ENCODE measurements at regions not wholly inside any gene's neighbourhood (a gene's known extent, or its start where the extent isn't known, plus 50 kb on each side); places are given as distances from the start of the nearest gene placed in this dataset.

DNA sequence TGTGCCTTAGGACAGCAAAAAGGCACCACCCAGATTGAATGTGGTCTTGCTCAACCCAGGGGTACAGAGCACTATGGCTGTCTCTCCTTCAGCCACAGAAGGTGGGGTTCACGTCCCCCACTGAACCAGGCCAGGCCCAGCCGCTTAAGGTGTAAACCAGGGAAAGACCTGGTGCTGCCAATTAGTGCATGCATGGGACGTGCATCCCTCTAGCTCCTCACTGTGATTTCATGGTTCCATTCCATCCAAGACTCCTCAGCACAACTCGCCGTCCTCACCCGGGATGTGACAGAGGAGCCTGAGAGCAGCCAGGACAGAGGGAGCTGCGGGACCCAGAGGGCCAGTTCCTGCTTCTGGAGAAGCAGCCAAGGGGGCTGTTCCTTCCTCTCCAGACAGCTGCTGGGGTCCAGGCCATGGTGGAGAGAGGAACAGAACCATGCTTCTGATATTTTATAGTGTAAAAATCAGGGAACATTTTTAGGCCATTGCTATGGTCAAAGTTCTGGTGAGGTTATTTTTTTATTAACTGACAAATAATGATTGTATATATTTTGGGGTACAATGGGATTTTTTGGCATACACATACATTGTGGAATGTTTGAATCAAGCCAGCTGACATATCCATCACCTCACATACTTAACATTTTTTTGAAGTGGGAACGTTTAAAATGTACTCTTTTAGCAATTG lies 492.2 kb upstream of the B3GAT1 start:
- Histone ChIP-seq H3K4me1 (ENCODE audit: insufficient read depth) (no peaks in the 10 kb centered on the region), H3K27me3 (no peaks in the 10 kb centered on the region), H3K36me3 (no peaks in the 10 kb centered on the region), H3K4me3 (no peak overlapping the region), H3K27ac (no peak overlapping the region), H3K9me3 (no peaks in the 10 kb centered on the region)
- intact Hi-C loops (cut with DNase I): no loop called here
- no peak for DNase-seq
- 72 to 75% (median 73%) methylated on average over 8 of the region's 8 CpGs for WGBS, 3 donors
- TF ChIP-seq, protein P1, sequence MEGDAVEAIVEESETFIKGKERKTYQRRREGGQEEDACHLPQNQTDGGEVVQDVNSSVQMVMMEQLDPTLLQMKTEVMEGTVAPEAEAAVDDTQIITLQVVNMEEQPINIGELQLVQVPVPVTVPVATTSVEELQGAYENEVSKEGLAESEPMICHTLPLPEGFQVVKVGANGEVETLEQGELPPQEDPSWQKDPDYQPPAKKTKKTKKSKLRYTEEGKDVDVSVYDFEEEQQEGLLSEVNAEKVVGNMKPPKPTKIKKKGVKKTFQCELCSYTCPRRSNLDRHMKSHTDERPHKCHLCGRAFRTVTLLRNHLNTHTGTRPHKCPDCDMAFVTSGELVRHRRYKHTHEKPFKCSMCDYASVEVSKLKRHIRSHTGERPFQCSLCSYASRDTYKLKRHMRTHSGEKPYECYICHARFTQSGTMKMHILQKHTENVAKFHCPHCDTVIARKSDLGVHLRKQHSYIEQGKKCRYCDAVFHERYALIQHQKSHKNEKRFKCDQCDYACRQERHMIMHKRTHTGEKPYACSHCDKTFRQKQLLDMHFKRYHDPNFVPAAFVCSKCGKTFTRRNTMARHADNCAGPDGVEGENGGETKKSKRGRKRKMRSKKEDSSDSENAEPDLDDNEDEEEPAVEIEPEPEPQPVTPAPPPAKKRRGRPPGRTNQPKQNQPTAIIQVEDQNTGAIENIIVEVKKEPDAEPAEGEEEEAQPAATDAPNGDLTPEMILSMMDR (IDR thresholded peaks at IDR 0.05): no peak

DNA sequence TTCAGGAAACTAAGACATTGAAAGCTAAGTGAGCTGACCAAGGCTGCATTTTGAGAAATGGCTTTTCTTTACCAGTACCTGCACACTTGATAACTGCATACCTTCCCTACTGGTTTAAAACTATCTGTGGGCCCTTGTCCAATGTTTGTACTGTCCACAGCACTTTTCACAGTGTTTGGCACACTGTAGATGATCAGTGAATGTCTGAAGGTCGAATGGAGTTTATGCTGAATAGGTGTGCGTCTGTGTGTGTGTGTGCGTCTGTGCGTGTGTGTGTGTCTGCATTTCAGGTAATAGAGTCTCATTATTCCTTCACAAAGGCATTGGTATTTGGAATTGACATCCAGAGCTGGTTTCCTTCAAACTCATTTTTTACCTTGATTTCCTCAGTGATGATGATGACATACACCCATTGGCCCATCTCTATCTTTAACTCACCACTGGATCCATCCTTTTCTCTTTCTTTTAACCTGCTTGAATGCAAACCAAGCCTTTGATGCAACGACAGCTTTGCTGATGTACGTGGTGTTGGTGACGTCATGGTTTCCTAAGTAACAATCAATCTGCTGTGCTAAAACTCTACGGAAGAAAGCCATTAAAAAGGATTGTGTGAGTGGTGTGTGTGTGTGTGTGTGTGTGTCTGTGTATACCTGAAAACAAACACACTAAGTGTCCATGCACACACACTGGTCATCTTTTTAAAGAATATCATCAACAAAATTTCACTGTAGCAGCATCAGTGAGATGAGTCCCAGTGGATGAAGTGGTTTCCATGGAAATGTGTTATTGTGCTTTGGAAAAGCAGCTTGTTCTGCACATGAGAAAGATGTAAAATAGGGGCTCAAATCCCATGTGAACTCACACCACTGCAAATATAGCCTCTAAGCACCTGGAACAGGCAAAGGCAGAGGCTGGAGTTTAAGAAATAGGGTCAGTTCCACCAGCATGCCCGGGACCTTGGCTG lies 490.2 kb upstream of the B3GAT1 start:
- H3K4me3 ChIP-seq: no peak overlapping the region
- 78 to 83% (median 82%) methylated on average over 9 of the region's 9 CpGs for WGBS, 3 donors
- intact Hi-C loops (cut with DNase I): no loop called here
- no peaks in the 10 kb centered on the region for H3K27me3 ChIP-seq
- no peaks in the 10 kb centered on the region for H3K9me3 ChIP-seq
- TF ChIP-seq, protein P1 (IDR thresholded peaks at IDR 0.05): no peak
- TF ChIP-seq EP300 (IDR thresholded peaks at IDR 0.05) (no peak), POLR2A (IDR thresholded peaks at IDR 0.05) (no peak)
- H3K36me3 ChIP-seq: no peaks in the 10 kb centered on the region
- no peak for DNase-seq
- H3K4me1 ChIP-seq (ENCODE audit: insufficient read depth): no peaks in the 10 kb centered on the region
- no peak overlapping the region for H3K27ac ChIP-seq

DNA sequence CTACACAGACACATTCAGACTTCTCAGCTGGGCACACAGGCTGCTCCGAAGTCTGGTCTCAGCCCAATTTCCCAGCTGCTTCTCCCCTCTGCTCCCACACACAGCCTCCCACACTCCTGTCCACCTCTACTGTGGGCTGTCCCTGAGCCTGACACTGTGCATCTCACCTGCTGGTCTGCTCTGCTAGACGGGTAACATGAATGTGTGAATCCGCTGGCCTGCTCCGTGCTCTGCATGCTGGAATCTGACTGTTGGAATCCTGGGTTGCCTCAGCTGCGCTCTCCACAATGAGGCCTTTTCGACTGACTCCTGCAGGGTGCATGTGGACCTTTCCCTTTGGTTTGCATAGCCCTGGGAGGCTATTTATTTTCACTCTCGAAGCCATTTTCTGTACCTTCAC lies 489.5 kb upstream of the B3GAT1 start:
- 43 to 61% (median 47%) methylated on average over 7 of the region's 7 CpGs for WGBS, 3 donors
- Histone ChIP-seq H3K4me3 (no peak overlapping the region), H3K4me1 (ENCODE audit: insufficient read depth) (no peaks in the 10 kb centered on the region), H3K27ac (no peak overlapping the region), H3K27me3 (no peaks in the 10 kb centered on the region), H3K9me3 (no peaks in the 10 kb centered on the region), H3K36me3 (no peaks in the 10 kb centered on the region)
- intact Hi-C loops (cut with DNase I): no loop called here
- TF ChIP-seq EP300 (IDR thresholded peaks at IDR 0.05): no peak
- TF ChIP-seq POLR2A (IDR thresholded peaks at IDR 0.05): no peak
- TF ChIP-seq, protein P1 (IDR thresholded peaks at IDR 0.05): no peak
- DNase-seq: no peak

DNA sequence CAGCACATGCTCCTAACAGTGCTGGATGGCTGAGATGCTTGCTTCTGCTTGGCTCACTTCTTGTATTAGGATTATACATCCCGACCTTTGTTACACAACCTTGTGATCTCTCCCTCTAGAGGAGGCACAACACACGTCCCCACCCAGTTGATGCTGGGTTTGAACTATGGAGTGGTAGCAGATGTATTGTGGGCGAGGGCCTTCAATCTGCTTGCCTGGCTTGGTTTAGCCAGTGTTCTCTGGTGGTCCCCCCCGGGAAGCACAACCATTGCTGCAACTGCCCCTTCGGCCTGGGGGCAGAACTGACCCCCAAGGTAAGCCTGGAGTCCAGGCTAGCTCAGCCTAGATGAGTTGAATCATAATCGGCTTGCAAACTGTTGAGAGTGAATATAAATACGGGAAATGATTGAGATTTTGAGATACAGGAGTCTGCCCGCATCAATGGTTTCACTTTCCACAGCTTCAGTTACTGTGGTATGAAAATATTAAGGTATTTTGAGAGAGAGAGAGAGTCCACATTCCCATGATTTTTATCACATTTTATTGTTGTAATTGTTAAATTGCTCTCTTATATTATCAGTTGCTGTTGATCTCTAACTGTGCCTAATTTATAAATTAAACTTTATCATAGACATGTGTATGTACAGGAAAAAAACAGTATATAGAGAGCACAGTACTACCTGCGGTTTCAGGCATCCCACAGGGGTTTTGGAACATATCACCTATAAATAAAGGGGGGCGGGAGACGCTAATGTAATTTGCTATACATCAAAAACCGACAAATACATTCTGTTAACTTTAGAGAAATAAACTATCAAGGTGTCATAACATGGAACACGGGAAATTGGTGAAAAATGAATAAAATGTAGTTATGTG lies 482.0 kb upstream of the B3GAT1 start:
- 71 to 81% (median 75%) methylated on average over 13 of the region's 13 CpGs for WGBS, 3 donors
- H3K4me1 ChIP-seq (ENCODE audit: insufficient read depth): no peaks in the 10 kb centered on the region

More for the DNA sequence above, 482.0 kb upstream of the B3GAT1 start:
- H3K9me3 ChIP-seq: no peaks in the 10 kb centered on the region
- H3K27ac ChIP-seq: no peak overlapping the region
- no peaks in the 10 kb centered on the region for H3K27me3 ChIP-seq
- H3K4me3 ChIP-seq: no peak overlapping the region
- DNase-seq: no peak
- intact Hi-C loops (cut with DNase I): no loop called here
- no peaks in the 10 kb centered on the region for H3K36me3 ChIP-seq
- TF ChIP-seq EP300 (IDR thresholded peaks at IDR 0.05): no peak
- TF ChIP-seq, protein P1 (IDR thresholded peaks at IDR 0.05): no peak
- no peak for TF ChIP-seq POLR2A (IDR thresholded peaks at IDR 0.05)
